Inflammatory macrophage treated with lipopolysaccharide for 4 hours (primary cell): ENCODE measurements at regions not wholly inside any gene's neighbourhood (a gene's known extent, or its start where the extent isn't known, plus 50 kb on each side); places are given as distances from the start of the nearest gene placed in this dataset.
A peak's percentile ranks its signal among the peaks of the same experiment; 100 is the strongest.
"Not testable (repeated sequence)": the region's sequence is repeated elsewhere in the genome, so short reads cannot be mapped to it uniquely, and the experiment has no call there.

Experiments
- DNase-seq: peaks from one replicate; pipeline ENCODE4 v3.0.0-alpha.2; 2020

GRCh38 chr2:222351035-222351434 is 52.2 kb upstream of the PAX3 start:
- no peak for DNase-seq

- DNase-seq, result no peak
Observed at GRCh38 chr2:222352981-222353380, 54.2 kb upstream of the PAX3 start.

DNA sequence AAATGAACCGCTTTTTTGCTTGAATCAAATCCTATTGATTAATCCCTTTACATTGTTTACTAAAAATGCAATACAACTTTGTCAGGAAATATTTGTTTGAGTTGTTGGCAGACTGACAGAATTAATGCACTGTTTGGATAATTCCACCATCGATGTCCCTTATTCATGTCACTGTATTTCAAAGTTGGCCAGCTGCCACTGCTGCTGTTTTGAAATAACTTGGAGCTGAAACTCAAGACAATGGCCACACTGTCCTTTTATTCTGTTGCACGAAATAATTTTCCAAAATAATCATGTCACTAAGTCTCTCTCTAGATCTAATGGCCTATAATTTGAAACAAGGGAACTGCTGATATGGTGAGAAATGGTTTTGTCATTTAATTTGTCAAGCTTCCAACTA is 55.2 kb upstream of the PAX3 start:
- no peak for DNase-seq

DNA sequence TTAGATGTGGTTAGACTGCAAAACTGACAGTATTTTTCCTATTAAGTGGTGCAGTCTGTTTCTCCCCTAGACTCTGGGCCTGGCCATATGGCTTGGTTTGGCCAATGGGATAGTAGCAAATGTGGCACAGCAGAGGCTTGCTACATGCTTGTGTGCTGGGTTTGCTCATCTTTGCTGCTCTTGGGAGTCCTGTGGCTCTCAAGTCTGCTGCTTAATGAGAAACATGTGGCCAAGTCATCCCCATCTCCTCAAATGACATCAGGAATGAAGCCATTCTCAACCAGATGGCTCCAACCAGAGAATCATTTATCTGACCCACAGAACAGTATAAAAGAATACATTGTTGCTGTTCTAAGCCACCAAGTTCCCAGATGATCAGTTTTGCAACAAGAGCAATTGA is 57.1 kb upstream of the PAX3 start:
- no peak for DNase-seq

DNA sequence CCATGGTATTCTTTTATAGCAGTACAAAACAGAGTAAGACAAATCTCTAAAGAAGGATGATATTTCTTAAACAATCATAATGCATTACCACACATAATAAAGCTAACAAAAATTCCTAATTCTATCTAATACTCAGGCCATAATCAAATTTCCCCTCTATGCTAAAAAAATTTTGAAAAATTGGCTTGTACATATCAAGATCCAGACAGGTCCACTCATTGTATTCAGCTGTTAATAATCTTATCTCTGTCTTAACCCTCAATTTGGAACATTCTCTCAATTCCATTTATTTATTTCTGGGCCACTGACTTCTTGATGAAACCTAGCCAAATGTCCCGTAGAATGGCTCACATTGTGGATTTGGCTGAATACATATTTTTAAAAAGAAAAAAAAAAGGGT is 59.1 kb upstream of the PAX3 start:
- no peak for DNase-seq

DNA sequence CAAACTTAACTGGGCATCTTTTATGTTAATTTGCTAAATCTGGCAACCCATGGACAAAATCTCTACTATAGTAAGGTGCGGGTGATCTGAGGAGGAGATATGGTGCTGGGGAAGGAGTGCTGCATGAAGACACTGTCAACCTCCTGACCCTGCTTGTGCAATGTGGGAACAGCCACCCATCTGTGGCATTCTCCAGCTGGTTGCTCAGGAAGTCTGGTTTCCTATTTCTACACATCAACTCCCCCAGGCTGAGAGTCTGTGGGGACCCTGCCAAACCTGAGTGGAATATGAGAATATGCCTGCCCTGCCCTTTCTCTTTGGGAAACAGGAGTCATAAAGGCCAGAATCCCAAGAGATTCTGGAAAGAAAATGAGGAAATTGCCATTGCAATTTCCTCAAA is 60.1 kb upstream of the PAX3 start:
- peak; percentile 81 for DNase-seq

GRCh38 chr2:222360146-222360545 is 61.3 kb upstream of the PAX3 start:
- peak; percentile 11 for DNase-seq

DNA sequence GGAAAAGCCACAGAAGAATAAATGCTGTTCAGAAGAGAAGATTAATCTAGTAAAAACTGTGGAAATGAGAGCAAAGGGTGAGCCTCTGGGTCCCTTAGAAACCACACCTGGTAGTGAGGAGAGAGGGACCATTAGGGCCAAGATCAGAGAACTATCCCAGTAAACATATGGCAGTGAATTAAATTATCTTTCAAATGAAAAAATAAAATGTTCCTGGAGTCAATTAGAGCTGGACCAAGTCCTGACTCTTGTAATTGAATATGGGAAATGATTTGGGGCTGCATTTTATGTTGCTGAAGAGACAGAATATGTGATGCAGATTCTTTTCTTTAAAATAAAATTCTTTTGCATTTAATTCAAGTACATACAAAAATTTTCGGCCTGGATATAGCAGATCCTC is 62.2 kb upstream of the PAX3 start:
- DNase-seq, result no peak

- DNase-seq, result no peak
Observed at GRCh38 chr2:222361787-222362186, 62.6 kb upstream of the SGPP2 start.

DNA sequence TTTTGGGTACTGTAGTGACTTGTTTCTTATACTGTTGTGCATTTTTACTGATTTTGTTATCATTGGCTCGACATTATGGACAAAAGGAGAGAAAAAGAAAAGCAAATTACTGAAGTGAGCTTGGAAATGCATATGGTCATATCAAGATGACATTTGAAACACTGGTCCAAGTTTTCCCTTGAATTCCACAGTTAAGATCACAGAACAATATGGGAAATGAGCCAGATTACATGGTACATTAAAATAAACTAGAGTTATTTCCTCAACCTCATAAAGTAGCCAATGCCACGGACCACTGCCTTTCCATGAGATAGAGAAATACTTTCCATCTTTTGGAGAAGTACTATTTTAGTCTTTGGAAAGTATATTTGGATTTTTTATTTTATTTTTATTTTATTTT is 62.0 kb upstream of the SGPP2 start:
- no peak for DNase-seq

- DNase-seq, result peak; percentile 68
Observed at GRCh38 chr2:222364285-222364895, 60.0 kb upstream of the SGPP2 start.

DNA sequence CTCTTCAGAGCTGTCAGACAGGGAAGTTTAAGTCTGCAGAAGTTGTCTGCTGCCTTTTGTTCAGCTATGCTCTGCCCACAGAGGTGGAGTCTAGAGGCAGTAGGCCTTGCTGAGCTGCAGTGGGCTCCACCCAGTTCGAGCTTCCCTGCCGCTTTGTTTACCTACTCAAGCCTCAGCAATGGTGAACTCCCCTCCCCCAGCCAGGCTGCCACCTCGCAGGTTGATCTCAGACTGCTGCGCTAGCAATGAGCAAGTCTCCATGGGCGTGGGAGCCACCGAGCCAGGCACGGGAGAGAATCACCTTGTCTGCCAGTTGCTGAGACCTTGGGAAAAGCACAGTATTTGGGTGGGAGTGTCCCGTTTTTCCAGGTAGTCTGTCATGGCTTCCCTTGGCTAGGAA is 56.1 kb upstream of the SGPP2 start:
- not testable (repeated sequence) for DNase-seq

DNA sequence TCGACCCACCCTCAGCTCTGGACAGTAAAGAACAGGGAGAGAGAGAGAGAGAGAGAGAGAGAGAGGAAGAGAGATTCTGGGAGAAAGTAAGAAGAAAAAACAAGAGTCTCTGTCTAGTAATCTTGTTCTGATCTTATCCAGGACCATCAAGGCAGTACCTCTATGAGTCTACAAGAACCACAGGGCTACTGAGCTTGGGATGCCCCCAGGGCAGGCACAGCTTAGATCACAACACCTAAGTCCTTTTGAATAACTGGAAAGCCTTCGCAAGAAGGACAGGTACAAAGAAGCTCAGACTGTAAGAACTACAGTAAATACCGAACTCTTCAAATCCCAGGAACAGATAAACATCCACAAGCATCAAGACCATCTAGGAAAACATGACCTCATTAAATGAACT is 51.4 kb upstream of the SGPP2 start:
- DNase-seq, result no peak
